ENCODE measurements at regions not wholly inside any gene's neighbourhood (a gene's known extent, or its start where the extent isn't known, plus 50 kb on each side); places are given as distances from the start of the nearest gene placed in this dataset.
"Not testable (repeated sequence)": the region's sequence is repeated elsewhere in the genome, so short reads cannot be mapped to it uniquely, and the experiment has no call there.

GRCh38 chr5:154590093-154590724 is 112.2 kb upstream of the HAND1 start:
- Histone ChIP-seq H3K4me1 (ENCODE audit: insufficient read depth, low read length, poor library complexity, severe bottlenecking) (no peaks in the 10 kb centered on the region), H2AFZ (ENCODE audit: low read length) (no peak overlapping the region), H3K27ac (ENCODE audit: low read depth, low read length, poor library complexity, severe bottlenecking) (no peak overlapping the region), H3K36me3 (ENCODE audit: insufficient read depth, low read length) (no peaks in the 10 kb centered on the region), H3K4me2 (ENCODE audit: low read length) (no peak overlapping the region), H3K9me3 (ENCODE audit: low read length) (no peaks in the 10 kb centered on the region), H3K4me3 (ENCODE audit: low read depth, low read length, poor library complexity, severe bottlenecking) (no peak overlapping the region), H3K9me2 (ENCODE audit: insufficient read depth, low read length) (no peaks in the 10 kb centered on the region), H4K20me1 (ENCODE audit: insufficient read depth, low read length) (no peaks in the 10 kb centered on the region), H3K79me2 (ENCODE audit: insufficient read depth, low read depth, low read length) (no peaks in the 10 kb centered on the region)
- TF ChIP-seq CTCF (conservative IDR thresholded peaks at IDR 0.05; ENCODE audit: low read length) (no peak), EZH2phosphoT487 (IDR thresholded peaks at IDR 0.05; ENCODE audit: borderline replicate concordance, low read depth, low read length) (no peak)
- CTCF ChIA-PET (ENCODE audit: unreplicated experiment): no interaction called here
- no TSS peak for BruUV-seq (replicated peaks)
- intact Hi-C loops (cut with micrococcal nuclease; ENCODE audit: unreplicated experiment): no loop called here
- POLR2A ChIA-PET: no interaction called here
- no peak for DNase-seq (ENCODE audit: low spot score)

- Histone ChIP-seq H3K4me2 (ENCODE audit: low read length) (no peak overlapping the region), H3K4me3 (ENCODE audit: low read depth, low read length, poor library complexity, severe bottlenecking) (no peak overlapping the region), H3K79me2 (ENCODE audit: insufficient read depth, low read depth, low read length) (no peaks in the 10 kb centered on the region), H3K36me3 (ENCODE audit: insufficient read depth, low read length) (no peaks in the 10 kb centered on the region), H3K4me1 (ENCODE audit: insufficient read depth, low read length, poor library complexity, severe bottlenecking) (no peaks in the 10 kb centered on the region), H3K9me3 (ENCODE audit: low read length) (no peaks in the 10 kb centered on the region), H3K9me2 (ENCODE audit: insufficient read depth, low read length) (no peaks in the 10 kb centered on the region), H3K27ac (ENCODE audit: low read depth, low read length, poor library complexity, severe bottlenecking) (no peak overlapping the region), H4K20me1 (ENCODE audit: insufficient read depth, low read length) (no peaks in the 10 kb centered on the region), H2AFZ (ENCODE audit: low read length) (no peak overlapping the region)
- POLR2A ChIA-PET: interaction anchor here (0.7 kb wide), 1 partner anchor 1955 kb away, joined by 5 read pairs; no protein-coding TSS in a partner anchor
- CTCF ChIA-PET (ENCODE audit: unreplicated experiment): no interaction called here
- DNase-seq (ENCODE audit: low spot score): no peak
- intact Hi-C loops (cut with micrococcal nuclease; ENCODE audit: unreplicated experiment): no loop called here
- TF ChIP-seq CTCF (conservative IDR thresholded peaks at IDR 0.05; ENCODE audit: low read length): no peak
- BruUV-seq (replicated peaks): no TSS peak
Measured at GRCh38 chr5:154589511-154589910, 111.5 kb upstream of the HAND1 start.

DNA sequence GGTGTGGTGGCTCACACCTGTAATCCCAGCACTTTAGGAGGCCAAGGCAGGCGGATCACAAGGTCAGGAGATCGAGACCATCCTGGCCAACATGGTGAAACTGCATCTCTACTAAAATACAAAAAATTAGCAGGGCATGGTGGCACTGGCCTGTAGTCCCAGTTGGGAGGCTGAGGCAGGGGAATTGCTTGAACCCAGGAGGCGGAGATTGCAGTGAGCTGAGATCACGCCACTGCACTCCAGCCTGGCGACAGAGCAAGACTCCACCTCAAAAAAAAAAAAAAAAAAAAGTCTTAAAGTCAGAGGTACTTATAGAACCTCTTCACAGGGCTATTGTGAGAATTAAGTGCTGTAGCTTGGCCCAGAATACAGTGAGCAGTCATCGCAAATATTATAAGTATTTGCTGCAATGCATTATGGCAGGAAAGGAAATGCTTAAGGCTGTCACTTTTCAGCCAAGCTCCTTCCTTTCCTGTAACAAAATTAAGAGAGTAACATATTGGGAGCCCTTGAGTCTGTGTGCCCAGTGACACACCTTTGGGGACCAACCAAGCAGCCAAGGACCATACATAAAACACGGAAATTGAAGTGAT is 110.9 kb upstream of the HAND1 start:
- H4K20me1 ChIP-seq (ENCODE audit: insufficient read depth, low read length); H3K9me3 ChIP-seq (ENCODE audit: low read length); intact Hi-C loops (cut with micrococcal nuclease; ENCODE audit: unreplicated experiment); DNase-seq (ENCODE audit: low spot score); H3K27ac ChIP-seq (ENCODE audit: low read depth, low read length, poor library complexity, severe bottlenecking); CTCF ChIA-PET (ENCODE audit: unreplicated experiment); H3K4me3 ChIP-seq (ENCODE audit: low read depth, low read length, poor library complexity, severe bottlenecking); BruUV-seq (replicated peaks); H3K79me2 ChIP-seq (ENCODE audit: insufficient read depth, low read depth, low read length); H2AFZ ChIP-seq (ENCODE audit: low read length); H3K4me2 ChIP-seq (ENCODE audit: low read length); H3K4me1 ChIP-seq (ENCODE audit: insufficient read depth, low read length, poor library complexity, severe bottlenecking); H3K36me3 ChIP-seq (ENCODE audit: insufficient read depth, low read length); H3K9me2 ChIP-seq (ENCODE audit: insufficient read depth, low read length): not testable (repeated sequence)
- POLR2A ChIA-PET: interaction anchor here (0.7 kb wide), 1 partner anchor 1956 kb away, joined by 5 read pairs; no protein-coding TSS in a partner anchor

Data from OCI-LY7 (cell line).